Stimulated activated CD4-positive, alpha-beta T cell treated with anti-CD3 and anti-CD28 coated beads, Interleukin-2, amount 100 ng/mL, for 4 hours (primary cell): ENCODE measurements at regions not wholly inside any gene's neighbourhood (a gene's known extent, or its start where the extent isn't known, plus 50 kb on each side); places are given as distances from the start of the nearest gene placed in this dataset.

Experiments
- DNase-seq: peaks from one replicate; pipeline ENCODE4 v3.0.0-alpha.2; 2020; ENCODE audit warnings: low read depth

DNA sequence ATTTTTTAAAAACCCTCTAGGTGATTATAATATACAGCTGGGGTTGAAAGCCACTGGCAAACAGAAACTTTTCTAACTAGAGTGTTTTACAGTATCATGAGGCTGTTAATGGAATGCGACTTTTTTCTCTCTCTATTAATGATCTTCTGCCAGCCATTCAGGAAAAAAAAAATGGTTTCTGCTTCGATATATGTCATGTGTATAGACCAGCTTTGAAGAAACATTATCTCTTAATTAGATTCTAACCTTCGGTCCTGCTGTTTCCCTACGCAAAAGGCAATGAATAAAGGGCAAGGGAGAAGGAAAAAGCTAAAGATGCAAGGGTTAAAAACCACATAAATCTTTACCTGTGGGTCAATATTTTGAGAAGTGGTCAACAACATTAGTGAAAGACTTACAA lies 1662.1 kb upstream of the TENM3 start:
- no peak for DNase-seq

DNA sequence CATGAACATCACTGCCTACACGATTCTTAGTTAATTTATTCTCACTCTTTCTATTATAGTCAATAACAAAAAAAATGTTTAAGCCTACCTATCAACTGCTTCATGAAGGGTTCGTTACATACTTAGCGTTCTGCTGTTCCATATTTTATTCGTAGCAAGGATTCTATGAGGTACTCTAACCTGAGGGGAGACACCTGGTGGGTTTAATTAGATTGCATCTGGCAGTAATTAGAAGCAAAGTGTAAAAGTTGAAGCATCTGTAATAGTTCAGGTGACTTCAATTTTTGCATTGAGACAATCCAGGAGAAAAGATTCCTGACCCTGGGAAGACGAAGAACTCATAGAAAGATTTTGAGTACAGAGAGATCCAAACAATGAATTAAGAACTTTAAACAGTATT lies 1655.8 kb upstream of the TENM3 start:
- no peak for DNase-seq

DNA sequence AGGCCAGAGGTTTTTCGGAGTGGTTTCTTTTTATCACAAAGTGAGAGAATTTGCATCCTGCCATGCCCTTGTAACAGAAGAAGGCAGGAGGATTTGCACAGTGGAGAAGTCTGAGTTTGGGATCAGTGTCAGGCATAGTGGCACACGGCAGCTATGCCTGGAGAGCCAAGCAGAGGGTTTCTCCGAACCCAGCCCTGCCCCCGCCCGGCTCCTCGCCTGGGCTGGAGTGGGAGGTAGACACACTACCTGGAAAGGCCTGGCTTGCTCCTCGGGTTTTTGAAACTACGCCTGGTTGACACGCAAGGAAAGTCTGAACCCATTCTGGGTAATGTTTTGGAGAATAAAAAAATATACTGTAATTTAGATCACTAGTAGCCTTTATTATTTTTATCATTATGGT lies 1653.6 kb upstream of the TENM3 start:
- DNase-seq = no peak

DNA sequence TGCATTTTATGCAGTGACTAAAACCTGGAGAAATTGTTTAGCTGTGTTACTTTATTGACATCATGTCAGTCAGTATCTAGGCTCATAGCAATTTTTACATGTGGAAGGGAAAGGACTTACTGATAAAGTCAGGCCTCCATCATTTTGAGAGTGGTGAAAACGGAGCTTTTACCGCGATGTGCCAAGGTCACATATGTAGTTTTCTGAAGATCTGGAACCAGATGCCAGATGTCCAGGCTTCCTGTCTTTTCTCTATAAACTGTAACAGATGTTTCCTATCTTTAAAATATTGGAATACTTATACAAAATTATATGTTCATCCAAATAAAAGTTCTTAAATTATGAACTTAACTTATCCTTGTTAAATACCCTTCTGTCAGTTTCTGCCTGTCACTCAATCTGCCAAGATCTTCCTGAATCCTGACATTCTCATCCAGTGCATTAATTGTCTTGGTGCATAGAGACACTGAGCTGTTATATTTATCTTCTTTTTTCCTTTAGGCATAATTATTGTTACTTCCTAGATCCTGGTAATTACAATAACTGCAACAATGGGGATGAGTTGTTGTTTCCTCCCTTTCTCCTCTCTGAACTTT lies 1646.2 kb upstream of the TENM3 start:
- no peak for DNase-seq

DNA sequence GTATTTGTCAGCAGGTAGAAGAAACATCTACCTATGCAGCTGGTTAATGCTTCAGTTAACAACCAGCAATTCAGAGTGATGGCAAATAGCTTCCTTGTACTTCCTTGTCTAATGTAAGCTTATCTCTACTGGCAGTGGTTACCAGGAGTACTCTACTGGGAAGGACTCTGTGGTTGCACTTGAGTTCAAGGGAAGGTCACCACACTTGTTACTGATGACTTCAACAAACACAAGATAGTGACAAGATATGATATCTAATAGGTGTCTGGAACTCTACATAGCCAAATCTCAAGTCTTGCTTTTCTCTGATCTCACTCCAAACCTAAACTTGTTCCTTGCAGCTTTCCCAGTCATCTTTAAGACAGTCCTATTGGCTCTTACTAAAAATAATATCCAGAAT lies 1644.9 kb upstream of the TENM3 start:
- DNase-seq = no peak

- DNase-seq = no peak
Measured at GRCh38 chr4:180603791-180604190, 1639.4 kb upstream of the TENM3 start.

- no peak for DNase-seq
Measured at GRCh38 chr4:180610324-180610723, 1632.9 kb upstream of the TENM3 start.

DNA sequence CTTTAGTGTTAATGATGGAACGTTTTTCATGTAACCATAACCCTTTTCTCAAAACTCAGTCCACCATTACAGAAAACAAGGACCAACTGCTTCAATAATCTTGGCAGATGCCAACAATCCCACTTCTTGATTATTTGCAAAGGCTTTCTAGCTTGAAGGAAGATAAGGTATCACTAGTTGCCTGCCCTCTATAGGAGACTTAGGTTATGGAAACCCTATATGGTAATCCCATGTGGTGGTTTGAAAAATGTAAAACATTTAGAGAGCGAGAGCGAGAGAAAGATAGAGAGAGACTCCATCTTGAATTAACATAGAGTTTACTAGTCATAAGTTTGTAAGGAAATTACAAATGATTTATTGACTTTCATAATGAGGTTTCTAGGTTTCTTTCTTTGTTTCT lies 1627.5 kb upstream of the TENM3 start:
- no peak for DNase-seq

GRCh38 chr4:180617196-180617595 lies 1626.0 kb upstream of the TENM3 start:
- DNase-seq = no peak

GRCh38 chr4:180618396-180618795 lies 1624.8 kb upstream of the TENM3 start:
- DNase-seq = no peak

- no peak for DNase-seq
Measured at GRCh38 chr4:180619440-180619839, 1623.8 kb upstream of the TENM3 start.

DNA sequence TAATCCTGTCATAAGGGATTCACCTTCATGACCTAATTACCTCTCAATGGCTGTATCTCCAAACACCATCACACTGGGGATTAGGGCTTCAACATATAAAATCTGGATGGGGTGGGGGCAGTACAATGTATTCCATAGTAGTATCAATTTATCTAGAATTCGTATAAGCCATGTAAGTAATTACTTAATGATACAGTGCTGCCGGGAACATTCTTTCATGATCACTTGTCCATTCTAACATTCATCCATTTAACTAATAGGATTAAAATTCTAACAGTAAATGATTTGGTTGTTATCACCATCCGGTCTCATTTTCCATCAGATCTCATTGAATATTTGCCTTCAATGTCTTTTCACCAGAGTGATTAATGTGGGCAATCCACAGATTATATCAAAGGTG lies 1620.9 kb upstream of the TENM3 start:
- no peak for DNase-seq

DNA sequence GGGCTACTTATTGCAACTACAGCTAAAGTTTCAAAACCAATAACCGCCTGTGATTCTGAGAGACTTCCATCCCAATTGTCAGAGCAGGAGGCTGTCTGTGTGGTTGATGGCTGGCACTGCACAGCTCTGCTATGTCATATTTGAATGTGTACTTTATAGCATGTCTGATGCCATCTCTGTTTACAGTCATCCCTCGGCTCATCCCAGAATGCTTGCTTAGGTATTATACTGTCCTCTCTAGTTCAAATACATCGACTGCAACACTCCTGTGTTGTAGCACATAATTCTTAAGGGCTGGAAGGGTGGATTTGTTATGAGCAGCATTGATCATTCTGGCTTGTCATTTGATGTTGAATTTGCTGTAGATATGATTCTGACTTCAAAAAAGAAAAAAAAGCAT lies 1617.5 kb upstream of the TENM3 start:
- DNase-seq = no peak

GRCh38 chr4:180630012-180630665 lies 1613.1 kb upstream of the TENM3 start:
- DNase-seq = no peak

- no peak for DNase-seq
Measured at GRCh38 chr4:180634306-180634705, 1608.9 kb upstream of the TENM3 start.

DNA sequence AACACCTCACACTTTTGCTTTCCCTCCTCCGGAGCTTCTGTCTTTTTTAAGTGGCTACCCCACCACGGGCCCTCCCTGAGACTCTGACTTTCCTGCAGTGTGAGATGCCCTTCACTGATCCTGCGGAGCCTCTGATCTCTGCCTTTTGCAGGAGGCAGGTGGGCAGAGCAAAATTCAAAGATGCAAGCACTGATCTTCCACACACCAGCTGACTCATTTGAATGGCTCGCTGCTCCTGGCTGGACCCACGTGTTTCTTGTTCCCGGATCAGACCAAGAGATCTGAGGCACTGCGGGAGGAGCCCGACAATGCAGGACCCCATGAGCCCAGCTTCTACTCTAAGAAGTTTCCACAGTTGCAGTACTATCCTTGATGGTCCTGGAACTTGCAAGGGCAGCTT lies 1607.9 kb upstream of the TENM3 start:
- no peak for DNase-seq

DNA sequence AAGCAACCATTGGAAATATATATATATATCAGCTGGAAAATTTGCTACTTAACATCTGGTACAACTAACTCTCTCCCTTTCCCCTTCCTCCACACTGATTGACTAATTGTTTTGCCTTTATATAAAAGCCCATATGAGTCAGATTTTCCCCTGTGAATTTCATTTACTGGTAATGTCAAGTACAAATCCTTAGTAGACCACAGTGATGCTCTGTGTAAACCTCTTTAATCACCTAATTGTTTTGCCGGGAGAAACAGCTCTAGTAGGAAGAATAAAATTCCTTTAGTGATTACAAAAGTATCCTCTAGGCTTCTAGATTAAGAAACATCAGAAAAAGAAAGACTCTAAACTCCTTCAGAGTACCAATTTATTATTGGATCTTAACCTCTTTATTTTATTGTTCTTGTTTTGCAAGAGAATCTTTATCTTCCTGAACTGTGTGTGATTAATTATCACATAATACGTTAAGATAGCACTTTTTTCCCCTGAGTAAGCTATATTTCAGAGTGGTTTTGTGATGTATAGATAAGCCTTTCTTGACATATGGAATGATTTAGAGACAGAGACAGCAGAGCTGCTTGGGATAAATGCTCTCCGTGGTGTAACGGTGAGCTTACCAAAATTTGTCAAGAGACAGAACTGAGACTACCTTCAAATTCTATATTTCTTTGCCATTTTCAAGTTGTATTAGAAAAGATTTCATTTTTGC lies 1606.4 kb upstream of the TENM3 start:
- no peak for DNase-seq

DNA sequence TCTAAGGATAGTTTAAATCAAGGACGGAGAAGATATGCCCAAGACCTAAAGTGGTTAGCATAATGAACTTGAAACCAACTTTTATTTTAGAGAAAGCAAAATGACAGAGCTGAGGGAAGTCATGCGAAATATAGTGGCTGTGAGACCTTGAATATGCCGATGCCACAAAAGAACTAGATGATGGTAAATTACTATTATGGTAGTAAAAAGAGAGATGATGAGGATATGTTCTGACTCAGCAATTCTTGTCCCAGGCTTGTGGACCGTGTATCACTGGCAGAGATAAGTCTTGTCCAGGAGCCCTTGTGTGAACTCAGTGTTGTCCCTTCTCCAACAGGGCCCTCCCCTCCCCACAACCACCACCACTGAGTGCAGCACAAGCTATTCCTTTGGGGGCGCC lies 1605.6 kb upstream of the TENM3 start:
- no peak for DNase-seq

DNA sequence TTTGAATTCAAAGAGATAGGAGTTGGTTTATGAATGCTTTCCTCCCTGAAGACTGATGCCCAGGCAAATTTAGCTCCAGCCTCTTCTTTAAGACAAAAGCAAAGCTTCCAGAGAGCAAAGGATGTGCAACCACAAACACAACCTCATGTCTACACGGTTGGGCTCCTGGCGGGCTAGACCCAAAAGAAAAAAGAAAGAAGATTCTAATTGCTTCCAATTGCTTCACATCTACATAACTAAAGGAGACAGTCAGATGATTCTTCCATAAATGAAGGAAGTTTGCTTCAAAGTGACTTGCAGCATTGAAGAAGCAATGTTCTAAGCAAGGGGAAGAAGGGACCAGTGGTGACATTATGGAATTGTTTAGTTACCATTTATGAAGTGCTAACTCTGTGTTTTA lies 1603.0 kb upstream of the TENM3 start:
- no peak for DNase-seq

GRCh38 chr4:180641495-180641894 lies 1601.7 kb upstream of the TENM3 start:
- no peak for DNase-seq

GRCh38 chr4:180642732-180643131 lies 1600.5 kb upstream of the TENM3 start:
- no peak for DNase-seq

DNA sequence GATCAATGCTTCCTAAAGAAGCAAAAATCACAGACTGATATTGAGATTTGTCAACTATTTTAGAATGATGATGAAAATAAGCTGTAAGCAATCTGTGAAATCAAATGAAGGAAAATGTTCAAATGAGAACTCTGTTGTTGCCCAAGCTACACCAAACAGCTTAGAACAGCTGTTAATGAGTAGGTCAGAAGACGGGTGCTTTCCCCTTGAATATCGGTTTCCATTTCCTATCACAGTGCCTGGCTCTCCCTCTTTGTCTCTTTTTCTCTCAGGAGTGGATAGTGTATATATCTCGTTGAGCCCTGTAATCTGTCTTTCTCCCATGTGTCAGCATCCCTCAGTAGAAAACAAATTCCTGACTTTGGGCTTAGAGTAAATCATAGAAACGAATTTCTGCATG lies 1592.9 kb upstream of the TENM3 start:
- DNase-seq = no peak

GRCh38 chr4:180652533-180652932 lies 1590.7 kb upstream of the TENM3 start:
- no peak for DNase-seq

DNA sequence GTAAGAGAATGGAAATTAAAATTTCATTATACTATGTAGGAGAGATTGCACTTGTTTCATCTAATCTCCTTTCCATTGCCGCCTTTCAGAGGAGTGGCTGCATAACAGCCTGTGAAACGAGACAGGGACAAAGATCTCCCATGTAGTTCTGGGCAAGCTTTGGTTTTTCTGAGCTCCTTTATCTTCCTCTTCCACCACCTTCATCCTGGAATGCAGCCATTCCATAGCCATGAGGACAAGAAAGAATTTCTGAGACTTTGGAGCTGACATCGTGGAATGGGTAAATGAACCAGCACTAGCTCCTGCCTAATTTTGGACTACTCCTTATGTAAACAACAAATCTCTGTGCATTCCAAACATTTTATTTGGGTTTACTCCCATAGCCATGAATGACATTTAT lies 1587.3 kb upstream of the TENM3 start:
- DNase-seq = no peak
